K562 (cell line): ENCODE measurements at regions not wholly inside any gene's neighbourhood (a gene's known extent, or its start where the extent isn't known, plus 50 kb on each side); places are given as distances from the start of the nearest gene placed in this dataset.

Source experiments
- ATAC-seq: fragments of 200-7000 bp; cut with Tn5 transposase; 3 replicates; pipeline ENCODE4 v1.9.1; 2020; ENCODE audit warnings: moderate library complexity
- BruUV-seq: library from RNA; stranded (reverse); fragments of 400-500 nt; replicated peaks from 2 replicates; lab custom pipeline; 2021; lab: Mats Ljungman, UMichigan
- CTCF ChIA-PET: fragments of 300-600 bp; formaldehyde crosslinking; extraction: SDS; loops from one replicate; lab custom pipeline; 2021; ENCODE audit warnings: low intra/inter-chr PET ratio; lab: Yijun Ruan, JAX
- POLR2A ChIA-PET: fragments of 300-600, 350-650 bp; sonication (Branson Sonifier 250); formaldehyde crosslinking; extraction: SDS; loops from one replicate; lab custom pipeline; 2021; ENCODE audit warnings: antibody characterized with exemption, inconsistent platforms; lab: Yijun Ruan, JAX
- DNase-seq, 4 experiments: peaks; one replicate each; pipeline versions ENCODE4 v3.0.0 to v3.0.0-alpha.2; 2011 to 2018; ENCODE audit warnings: low spot score in 3 of 4, mixed read lengths in 3 of 4; ENCODE audit errors: extremely low read depth in 1 of 4
- FAIRE-seq: peaks from 2 replicates; lab custom pipeline; 2011; peaks lifted over from hg19 to GRCh38; lab: Jason Lieb, UNC
- H2AFZ ChIP-seq: 2 replicates; pipeline ENCODE4 v1.6.0; 2011; ENCODE audit warnings: low read depth, low read length, control low read depth, inconsistent platforms
- H3K27ac ChIP-seq: fragments of 200-600 bp; 3 replicates; pipeline ENCODE4 v1.8.0; 2011; ENCODE audit warnings: low read depth, mild to moderate bottlenecking, control low read depth, inconsistent platforms, low read length, moderate library complexity, mixed read lengths; ENCODE audit errors: extremely low read depth
- H3K27me3 ChIP-seq, 2 experiments: fragments of 300-600 bp in 1 of 2; 2 replicates in 1 of 2; 3 replicates in 1 of 2; pipeline versions ENCODE4 v1.6.0 to v1.8.0; 2011; ENCODE audit warnings: inconsistent platforms in 2 of 2, low read length in 2 of 2, mild to moderate bottlenecking in 1 of 2, mixed read lengths in 1 of 2, moderate library complexity in 1 of 2; ENCODE audit not compliant: control insufficient read depth in 2 of 2, insufficient read depth in 2 of 2
- H3K36me3 ChIP-seq: fragments of 300-600 bp; 3 replicates; pipeline ENCODE4 v1.8.0; 2011; ENCODE audit warnings: mild to moderate bottlenecking, low read length, inconsistent platforms; ENCODE audit not compliant: control insufficient read depth, insufficient read depth
- H3K4me1 ChIP-seq, 2 experiments: fragments of 200-600 bp in 1 of 2; replicated peaks in 1 of 2; 2 replicates in 1 of 2; 3 replicates in 1 of 2; pipeline versions ENCODE4 v1.5.1 to v1.8.0; 2011; ENCODE audit warnings: inconsistent platforms in 2 of 2, low read length in 2 of 2, mild to moderate bottlenecking in 1 of 2, mixed read lengths in 1 of 2, moderate library complexity in 1 of 2; ENCODE audit not compliant: control insufficient read depth in 2 of 2, insufficient read depth in 2 of 2
- H3K4me2 ChIP-seq: 2 replicates; pipeline ENCODE4 v1.6.1; 2011; ENCODE audit warnings: low read length, control low read depth, inconsistent platforms, mixed read lengths; ENCODE audit not compliant: insufficient read depth
- H3K4me3 ChIP-seq: fragments of 200-600 bp; sonication (generic), shearing (Covaris generic); 2 replicates; pipeline ENCODE4 v1.5.1; 2016; ENCODE audit warnings: control low read depth, inconsistent platforms
- H3K79me2 ChIP-seq: fragments of 200-600 bp; 3 replicates; pipeline ENCODE4 v1.8.0; 2011; ENCODE audit warnings: low read length, inconsistent platforms; ENCODE audit not compliant: control insufficient read depth, insufficient read depth
- H3K9ac ChIP-seq, 2 experiments: 2 replicates each; pipeline versions ENCODE4 v1.6.0 to v1.6.1; 2011; ENCODE audit warnings: low read depth in 2 of 2, low read length in 2 of 2, control low read depth in 1 of 2, inconsistent platforms in 1 of 2, mild to moderate bottlenecking in 1 of 2, mixed read lengths in 1 of 2; ENCODE audit not compliant: insufficient read depth in 1 of 2
- H3K9me1 ChIP-seq: one replicate; pipeline ENCODE4 v1.6.0; 2011; ENCODE audit warnings: inconsistent platforms, mild to moderate bottlenecking, low read length, moderate library complexity; ENCODE audit not compliant: control insufficient read depth, insufficient read depth
- H3K9me3 ChIP-seq: replicated peaks from 2 replicates; pipeline ENCODE4 v1.5.1; 2011; ENCODE audit warnings: low read depth, low read length, inconsistent platforms; ENCODE audit not compliant: control insufficient read depth, insufficient read depth
- H4K20me1 ChIP-seq: replicated peaks from 2 replicates; pipeline ENCODE4 v1.6.1; 2011; ENCODE audit warnings: low read length, inconsistent platforms, mixed read lengths; ENCODE audit not compliant: control insufficient read depth, insufficient read depth
- BRD4 ChIP-seq: fragments of 200-600 bp; sonication (generic); IDR thresholded peaks from 2 replicates; pipeline ENCODE4 v1.6.1; 2017; ENCODE audit warnings: inconsistent platforms
- CEBPB ChIP-seq: fragments of 450-650 bp; IDR thresholded peaks from 2 replicates; pipeline ENCODE4 v1.6.1; 2016; ENCODE audit warnings: missing genetic modification characterization, missing compliant biosample characterization
- CLOCK ChIP-seq: fragments of 250-450 bp; sonication (Bioruptor Pico); IDR thresholded peaks from 2 replicates; pipeline ENCODE4 v1.4.0; 2020; ENCODE audit warnings: mild to moderate bottlenecking, moderate library complexity, borderline replicate concordance
- CREB1 ChIP-seq, 2 experiments: sonication (generic) in 1 of 2; formaldehyde crosslinking in 1 of 2; IDR thresholded peaks; 2 replicates each; pipeline versions ENCODE4 v1.6.1 to v1.8.0; 2012 to 2022; ENCODE audit warnings: inconsistent platforms in 1 of 2, mild to moderate bottlenecking in 1 of 2, missing genetic modification reagents in 1 of 2, moderate library complexity in 1 of 2
- DIDO1 ChIP-seq: fragments of 450-650 bp; IDR thresholded peaks from 2 replicates; pipeline ENCODE4 v1.6.1; 2016; ENCODE audit warnings: low read depth, missing biosample characterization, missing genetic modification characterization
- DMBX1 ChIP-seq: fragments of 250-450 bp; sonication (Bioruptor Pico); IDR thresholded peaks from 2 replicates; pipeline ENCODE4 v1.8.0; 2022; ENCODE audit warnings: inconsistent platforms, mild to moderate bottlenecking, moderate library complexity, borderline replicate concordance
- ETS2 ChIP-seq: IDR thresholded peaks from 2 replicates; pipeline ENCODE4 v1.6.1; 2016; ENCODE audit warnings: borderline replicate concordance, missing genetic modification characterization, mild to moderate bottlenecking, moderate library complexity, missing compliant biosample characterization; ENCODE audit not compliant: poor library complexity, severe bottlenecking
- GABPB2 ChIP-seq: fragments of 250-450 bp; sonication (Bioruptor Pico); conservative IDR thresholded peaks from 2 replicates; pipeline ENCODE4 v1.5.1; 2021; ENCODE audit warnings: mild to moderate bottlenecking
- GTF2A2 ChIP-seq: IDR thresholded peaks from 2 replicates; pipeline ENCODE4 v1.6.1; 2016; ENCODE audit warnings: mild to moderate bottlenecking, missing genetic modification characterization, missing compliant biosample characterization
- HLTF ChIP-seq: fragments of 450-650 bp; IDR thresholded peaks from 2 replicates; pipeline ENCODE4 v1.6.1; 2016
- NFXL1 ChIP-seq: fragments of 450-650 bp; formaldehyde crosslinking; IDR thresholded peaks from 2 replicates; pipeline ENCODE4 v1.4.0; 2021; ENCODE audit warnings: mild to moderate bottlenecking
- ZBTB8A ChIP-seq: fragments of 450-650 bp; IDR thresholded peaks from 2 replicates; pipeline ENCODE4 v1.6.1; 2018; ENCODE audit warnings: mild to moderate bottlenecking, moderate library complexity; ENCODE audit not compliant: partially characterized antibody
- ZFP36 ChIP-seq: fragments of 150-350 bp; IDR thresholded peaks from 2 replicates; pipeline ENCODE4 v1.6.1; 2018; ENCODE audit warnings: low read length, low read depth; ENCODE audit not compliant: partially characterized antibody
- ZFX ChIP-seq: sonication (generic); formaldehyde crosslinking; IDR thresholded peaks from 2 replicates; pipeline ENCODE4 v1.8.0; 2022; ENCODE audit warnings: mild to moderate bottlenecking, missing genetic modification reagents, moderate library complexity
- ZNF174 ChIP-seq: fragments of 250-450 bp; sonication (Bioruptor Pico); IDR thresholded peaks from 2 replicates; pipeline ENCODE4 v1.4.0; 2020; ENCODE audit warnings: mild to moderate bottlenecking
- ZNF282 ChIP-seq: sonication (generic); formaldehyde crosslinking; IDR thresholded peaks from 2 replicates; pipeline ENCODE4 v1.8.1; 2023; ENCODE audit warnings: missing genetic modification reagents
- ZNF766 ChIP-seq: fragments of 200-800 bp; sonication (Bioruptor generic); conservative IDR thresholded peaks from 2 replicates; pipeline ENCODE4 v1.6.1; 2016; ENCODE audit warnings: missing genetic modification characterization, missing compliant biosample characterization
- in situ Hi-C: fragments of 300-500 bp; cut with MboI; formaldehyde crosslinking; loops from 4 replicates; pipeline ENCODE4 v1.15.0; 2018; ENCODE audit warnings: inconsistent platforms, mixed read lengths
- intact Hi-C: fragments of 100-400 bp; cut with micrococcal nuclease; formaldehyde crosslinking; loops from 2 replicates; pipeline ENCODE4 v1.14.2; 2022

DNA sequence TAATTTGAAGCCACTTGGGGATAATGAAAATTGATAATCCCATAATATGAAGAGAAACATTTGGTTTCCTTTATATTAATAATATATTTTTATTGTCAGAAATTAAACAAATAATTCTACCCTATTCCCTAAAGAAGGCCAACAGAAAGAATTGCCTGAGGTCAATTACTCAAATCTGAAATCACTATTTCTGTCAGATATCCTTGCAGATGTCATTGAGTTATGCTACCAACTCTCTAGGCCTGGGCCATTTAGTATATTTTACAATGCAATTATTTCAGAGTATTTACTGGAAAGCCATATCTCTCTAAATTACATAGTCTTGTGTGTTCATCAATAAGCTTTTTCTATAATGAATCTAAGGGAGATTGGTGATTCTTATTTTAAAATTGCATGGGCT lies 498.1 kb downstream of the KIF20B start:
- Histone ChIP-seq H3K4me3 (no peak overlapping the region), H3K36me3 (no peaks in the 10 kb centered on the region), H3K9ac (no peak overlapping the region), H3K4me2 (no peak overlapping the region), H3K79me2 (no peaks in the 10 kb centered on the region), H3K27me3 (no peaks in the 10 kb centered on the region), H4K20me1 (no peaks in the 10 kb centered on the region), H3K4me1 (no peaks in the 10 kb centered on the region), H3K9me1 (no peaks in the 10 kb centered on the region), H3K27ac (no peak overlapping the region), H2AFZ (no peak overlapping the region), H3K9me3 (no peaks in the 10 kb centered on the region)
- POLR2A ChIA-PET: no interaction called here
- no peak for FAIRE-seq
- BruUV-seq: no TSS peak
- in situ Hi-C loops: no loop called here
- no peak for ATAC-seq
- TF ChIP-seq HLTF: no peak
- TF ChIP-seq ZFX (CRISPR knock-in tag): no peak
- no peak for TF ChIP-seq GABPB2 (CRISPR knock-in tag)
- no peak for TF ChIP-seq CREB1 (IDR thresholded peaks at IDR 0.05)
- no peak for TF ChIP-seq CREB1 (CRISPR knock-in tag; IDR thresholded peaks at IDR 0.05)
- TF ChIP-seq DMBX1 (CRISPR knock-in tag): no peak
- TF ChIP-seq ZFP36: no peak
- TF ChIP-seq GTF2A2 (tag): no peak
- TF ChIP-seq ZNF174 (CRISPR knock-in tag): no peak
- TF ChIP-seq NFXL1 (CRISPR knock-in tag): no peak
- no peak for TF ChIP-seq ETS2 (tag)
- TF ChIP-seq CEBPB (tag): no peak
- TF ChIP-seq ZNF282 (CRISPR knock-in tag): no peak
- no peak for TF ChIP-seq ZNF766 (CRISPR knock-in tag)
- TF ChIP-seq CLOCK (CRISPR knock-in tag): no peak
- no peak for TF ChIP-seq BRD4
- TF ChIP-seq DIDO1 (tag): no peak
- TF ChIP-seq ZBTB8A: no peak
- no peak for DNase-seq
- CTCF ChIA-PET: no interaction called here
- intact Hi-C loops: no loop called here
